SU-DHL-6 (cell line): ENCODE measurements at regions not wholly inside any gene's neighbourhood (a gene's known extent, or its start where the extent isn't known, plus 50 kb on each side); places are given as distances from the start of the nearest gene placed in this dataset.

Source experiments
- H2AFZ ChIP-seq: fragments of 200-600 bp; sonication (generic); 2 replicates; pipeline ENCODE4 v1.6.1; 2014; ENCODE audit warnings: low read depth, mild to moderate bottlenecking, moderate library complexity, mixed read lengths, antibody characterized with exemption, low read length; ENCODE audit not compliant: severe bottlenecking
- H3F3A ChIP-seq: fragments of 200-600 bp; shearing (Covaris generic); 2 replicates; pipeline ENCODE4 v1.6.0; 2016; ENCODE audit warnings: antibody characterized with exemption, mild to moderate bottlenecking; ENCODE audit not compliant: insufficient read depth
- H3K27ac ChIP-seq: fragments of 200-600 bp; sonication (generic); 2 replicates; pipeline ENCODE4 v1.5.1; 2016; ENCODE audit warnings: low read depth, mild to moderate bottlenecking, low read length, moderate library complexity, mixed read lengths
- H3K27me3 ChIP-seq: fragments of 200-600 bp; sonication (generic), shearing (Covaris generic); 2 replicates; pipeline ENCODE4 v1.6.0; 2014; ENCODE audit warnings: mild to moderate bottlenecking, low read length
- H3K36me3 ChIP-seq: fragments of 200-600 bp; sonication (generic); 2 replicates; pipeline ENCODE4 v1.6.1; 2014; ENCODE audit warnings: mild to moderate bottlenecking, low read length, mixed read lengths
- H3K4me2 ChIP-seq: fragments of 300-600, 200-600 bp; shearing (Covaris generic), sonication (generic); 2 replicates; pipeline ENCODE4 v1.6.0; 2014; ENCODE audit warnings: low read length, low read depth, mild to moderate bottlenecking; ENCODE audit not compliant: poor library complexity, severe bottlenecking
- H3K4me3 ChIP-seq: fragments of 200-600 bp; sonication (generic); 2 replicates; pipeline ENCODE4 v1.5.1; 2014; ENCODE audit warnings: antibody characterized with exemption, low read length, mild to moderate bottlenecking, mixed read lengths; ENCODE audit not compliant: insufficient read depth, poor library complexity, severe bottlenecking
- H3K79me2 ChIP-seq: fragments of 200-600 bp; sonication (generic); 2 replicates; pipeline ENCODE4 v1.6.1; 2014; ENCODE audit warnings: mild to moderate bottlenecking, low read length, moderate library complexity; ENCODE audit not compliant: insufficient read depth
- H3K9ac ChIP-seq: fragments of 200-600 bp; sonication (generic); 2 replicates; pipeline ENCODE4 v1.7.0; 2014; ENCODE audit warnings: mild to moderate bottlenecking, low read length
- H3K9me2 ChIP-seq: fragments of 200-600 bp; sonication (generic); replicated peaks from 2 replicates; pipeline ENCODE4 v1.6.1; 2014; ENCODE audit warnings: low read length; ENCODE audit not compliant: insufficient read depth
- H3K9me3 ChIP-seq: fragments of 200-600 bp; sonication (generic); 2 replicates; pipeline ENCODE4 v1.6.1; 2014; ENCODE audit warnings: low read length, mixed read lengths; ENCODE audit not compliant: insufficient read depth
- H4K20me1 ChIP-seq: fragments of 200-600 bp; sonication (generic); 2 replicates; pipeline ENCODE4 v1.6.1; 2014; ENCODE audit warnings: low read depth, mild to moderate bottlenecking, antibody characterized with exemption, low read length, moderate library complexity, mixed read lengths
- EZH2phosphoT487 ChIP-seq: fragments of 200-600 bp; sonication (generic), shearing (Covaris generic); conservative IDR thresholded peaks from 2 replicates; pipeline ENCODE4 v1.6.1; 2018; ENCODE audit warnings: mild to moderate bottlenecking, antibody characterized with exemption, low read length, moderate library complexity, mixed read lengths
- TF ChIP-seq, protein P1 (sequence below): fragments of 200-600 bp; sonication (generic); IDR thresholded peaks from one replicate; pipeline ENCODE4 v1.5.1; 2017; ENCODE audit warnings: antibody characterized with exemption, mild to moderate bottlenecking, low read length, moderate library complexity; ENCODE audit not compliant: insufficient read depth, poor library complexity, severe bottlenecking

DNA sequence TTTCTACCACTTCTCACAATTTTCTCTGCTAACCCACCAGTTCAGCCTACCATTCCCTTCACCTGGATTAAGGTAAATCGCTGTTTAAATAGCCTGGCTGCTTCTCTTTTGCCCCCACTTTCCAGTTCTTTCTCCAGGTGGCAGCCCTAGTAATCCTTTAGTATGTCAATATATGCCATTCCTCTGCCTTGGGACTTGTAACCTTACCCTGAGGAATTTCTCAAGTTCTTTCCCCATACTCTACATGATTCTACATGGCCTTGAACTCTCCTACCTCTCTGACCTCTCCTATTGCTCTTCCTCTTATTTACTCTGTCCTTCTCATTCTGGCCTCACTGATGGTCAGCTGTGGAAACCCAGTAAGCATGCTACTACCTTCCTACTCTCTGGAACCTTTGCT lies 546.0 kb downstream of the PLA2G4A start:
- H3K9me2 ChIP-seq, result no peaks in the 10 kb centered on the region; the same call in 1 of the 2 replicates
- H3K4me2 ChIP-seq, result no peak overlapping the region
- H3F3A ChIP-seq, result no peaks in the 10 kb centered on the region
- no peak overlapping the region for H3K4me3 ChIP-seq
- H3K79me2 ChIP-seq, result no peaks in the 10 kb centered on the region
- no peak overlapping the region for H3K9ac ChIP-seq
- TF ChIP-seq, protein P1, sequence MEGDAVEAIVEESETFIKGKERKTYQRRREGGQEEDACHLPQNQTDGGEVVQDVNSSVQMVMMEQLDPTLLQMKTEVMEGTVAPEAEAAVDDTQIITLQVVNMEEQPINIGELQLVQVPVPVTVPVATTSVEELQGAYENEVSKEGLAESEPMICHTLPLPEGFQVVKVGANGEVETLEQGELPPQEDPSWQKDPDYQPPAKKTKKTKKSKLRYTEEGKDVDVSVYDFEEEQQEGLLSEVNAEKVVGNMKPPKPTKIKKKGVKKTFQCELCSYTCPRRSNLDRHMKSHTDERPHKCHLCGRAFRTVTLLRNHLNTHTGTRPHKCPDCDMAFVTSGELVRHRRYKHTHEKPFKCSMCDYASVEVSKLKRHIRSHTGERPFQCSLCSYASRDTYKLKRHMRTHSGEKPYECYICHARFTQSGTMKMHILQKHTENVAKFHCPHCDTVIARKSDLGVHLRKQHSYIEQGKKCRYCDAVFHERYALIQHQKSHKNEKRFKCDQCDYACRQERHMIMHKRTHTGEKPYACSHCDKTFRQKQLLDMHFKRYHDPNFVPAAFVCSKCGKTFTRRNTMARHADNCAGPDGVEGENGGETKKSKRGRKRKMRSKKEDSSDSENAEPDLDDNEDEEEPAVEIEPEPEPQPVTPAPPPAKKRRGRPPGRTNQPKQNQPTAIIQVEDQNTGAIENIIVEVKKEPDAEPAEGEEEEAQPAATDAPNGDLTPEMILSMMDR, result no peak
- TF ChIP-seq EZH2phosphoT487, result no peak
- no peaks in the 10 kb centered on the region for H3K9me3 ChIP-seq
- H3K36me3 ChIP-seq, result no peaks in the 10 kb centered on the region
- no peaks in the 10 kb centered on the region for H3K27me3 ChIP-seq
- H2AFZ ChIP-seq, result no peak overlapping the region
- H4K20me1 ChIP-seq, result no peaks in the 10 kb centered on the region
- no peak overlapping the region for H3K27ac ChIP-seq

DNA sequence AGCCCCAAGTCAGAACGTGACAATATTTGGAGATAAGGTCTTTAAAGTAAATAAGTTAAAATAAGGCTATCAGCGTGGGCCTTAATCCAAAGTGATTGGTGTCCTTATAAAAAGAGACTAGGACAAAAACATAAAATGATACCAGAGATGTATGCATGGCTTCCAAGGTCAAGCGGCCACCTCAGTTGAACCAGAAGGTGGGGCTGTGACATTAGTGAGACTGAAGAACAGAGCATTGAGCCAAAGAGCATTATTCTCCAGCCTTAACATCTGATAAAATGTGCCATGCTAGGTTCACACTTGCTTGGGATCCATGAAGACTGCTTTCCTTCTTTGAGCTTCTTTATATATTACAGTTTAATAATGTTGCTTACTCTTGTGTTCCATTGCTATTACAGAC lies 554.6 kb downstream of the PLA2G4A start:
- H3K4me3 ChIP-seq, result no peak overlapping the region
- no peak overlapping the region for H2AFZ ChIP-seq
- no peaks in the 10 kb centered on the region for H3K9me2 ChIP-seq
- H3F3A ChIP-seq, result no peaks in the 10 kb centered on the region
- no peak for TF ChIP-seq EZH2phosphoT487
- TF ChIP-seq, protein P1, result no peak
- no peak overlapping the region for H3K4me2 ChIP-seq
- no peaks in the 10 kb centered on the region for H3K79me2 ChIP-seq
- H3K36me3 ChIP-seq, result no peaks in the 10 kb centered on the region
- no peaks in the 10 kb centered on the region for H4K20me1 ChIP-seq
- no peaks in the 10 kb centered on the region for H3K27me3 ChIP-seq
- H3K9ac ChIP-seq, result no peak overlapping the region
- no peak overlapping the region for H3K27ac ChIP-seq
- H3K9me3 ChIP-seq, result no peaks in the 10 kb centered on the region

DNA sequence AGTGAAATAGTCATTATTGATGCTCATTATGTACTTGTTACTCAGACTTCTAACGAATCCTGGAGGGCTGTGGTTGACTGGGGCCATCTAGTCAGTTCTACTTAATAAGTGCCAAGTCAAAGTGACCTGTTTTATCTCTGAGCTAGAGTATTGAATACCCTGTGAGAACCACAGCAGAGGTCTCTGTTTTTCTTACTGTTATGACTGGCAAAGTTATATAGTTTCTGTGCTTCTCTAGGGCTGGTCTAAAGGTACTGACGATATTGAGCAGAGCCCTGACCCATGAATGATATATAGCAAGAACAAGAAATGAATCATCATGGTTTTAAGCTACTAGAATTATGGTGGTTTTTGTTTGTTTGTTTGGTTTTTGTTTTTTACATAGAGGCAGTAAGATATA lies 555.8 kb downstream of the PLA2G4A start:
- H3K9me3 ChIP-seq, result no peaks in the 10 kb centered on the region
- H4K20me1 ChIP-seq, result no peaks in the 10 kb centered on the region
- no peaks in the 10 kb centered on the region for H3K9me2 ChIP-seq
- no peaks in the 10 kb centered on the region for H3F3A ChIP-seq
- H3K36me3 ChIP-seq, result no peaks in the 10 kb centered on the region
- no peak overlapping the region for H2AFZ ChIP-seq
- no peak overlapping the region for H3K9ac ChIP-seq
- no peak overlapping the region for H3K4me3 ChIP-seq
- TF ChIP-seq, protein P1, result no peak
- TF ChIP-seq EZH2phosphoT487, result no peak
- no peaks in the 10 kb centered on the region for H3K79me2 ChIP-seq
- H3K4me2 ChIP-seq, result no peak overlapping the region
- H3K27me3 ChIP-seq, result no peaks in the 10 kb centered on the region
- H3K27ac ChIP-seq, result no peak overlapping the region
